ENCODE measurements at regions not wholly inside any gene's neighbourhood (a gene's known extent, or its start where the extent isn't known, plus 50 kb on each side); places are given as distances from the start of the nearest gene placed in this dataset.

DNA sequence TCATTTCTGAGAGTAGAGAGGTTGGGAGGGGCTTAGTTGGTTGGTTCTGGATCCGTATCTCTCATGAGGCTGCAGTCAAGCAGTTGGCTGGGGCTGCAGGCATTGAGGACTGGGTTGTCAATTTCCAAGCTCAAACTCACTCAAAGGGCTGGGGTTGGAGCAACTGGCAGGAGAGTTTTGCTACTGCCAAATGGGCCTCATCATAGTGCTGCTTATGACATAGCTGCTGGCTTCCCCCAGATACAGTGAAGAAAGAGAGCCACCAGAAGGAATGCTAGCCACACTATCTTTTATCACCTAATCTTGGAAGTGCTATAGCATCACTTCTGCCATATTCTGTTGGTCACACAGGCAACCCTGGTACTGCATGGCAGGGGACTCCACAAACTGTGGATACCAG, 363.5 kb upstream of the USP24 start:
- DNase-seq (ENCODE audit: low read depth): no peak

GRCh38 chr1:55575571-55576279, 360.6 kb upstream of the USP24 start:
- no peak for DNase-seq (ENCODE audit: low read depth)

DNA sequence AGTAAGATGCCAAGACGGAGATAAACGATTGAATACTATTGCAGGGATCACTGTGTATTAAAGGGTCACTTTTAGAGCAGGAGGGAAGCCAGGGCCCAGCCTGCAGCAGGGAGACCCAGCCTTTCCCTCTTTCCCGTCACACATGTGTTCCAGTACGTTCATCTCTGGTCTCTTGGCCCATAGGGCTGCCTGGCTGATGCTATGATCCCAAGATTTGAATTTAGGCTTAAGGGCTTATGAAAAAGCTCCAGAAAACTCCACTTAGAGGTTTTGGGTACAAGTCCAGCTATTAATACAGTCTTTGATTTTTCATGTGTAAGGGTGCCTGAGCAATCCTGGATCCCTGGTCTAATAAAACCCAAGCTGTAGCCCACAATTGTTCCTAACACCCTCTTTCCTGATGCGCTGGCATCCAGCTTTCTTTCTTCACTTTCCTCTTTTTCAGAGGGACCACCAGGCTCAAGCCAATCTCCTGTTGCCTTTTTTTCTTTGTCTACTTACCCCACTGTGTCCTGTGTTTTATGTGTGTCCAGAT, 359.6 kb upstream of the USP24 start:
- no peak for DNase-seq (ENCODE audit: low read depth)

GRCh38 chr1:55572878-55573734, 357.9 kb upstream of the USP24 start:
- DNase-seq (ENCODE audit: low read depth): no peak

DNA sequence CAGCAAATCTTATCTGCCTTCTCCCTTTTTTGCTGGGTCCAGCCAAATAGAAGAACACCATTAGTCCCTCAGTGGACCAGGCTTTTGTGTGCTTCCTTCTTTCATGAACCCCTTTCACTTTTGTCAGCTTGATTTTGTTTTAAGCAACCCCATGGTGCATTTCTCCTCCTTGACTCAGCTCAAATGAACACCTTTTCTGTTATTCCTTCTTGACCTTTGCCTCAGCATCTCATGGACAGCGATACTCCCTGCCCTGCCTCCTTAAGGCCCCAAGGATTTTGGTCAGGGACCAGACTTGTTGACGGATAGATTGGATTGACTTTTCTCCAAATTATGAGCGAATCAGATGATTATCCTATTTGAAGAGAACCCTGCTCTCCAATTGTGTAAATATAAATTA, 356.6 kb upstream of the USP24 start:
- DNase-seq (ENCODE audit: low read depth): no peak

GRCh38 chr1:55569417-55569816, 354.3 kb upstream of the USP24 start:
- DNase-seq (ENCODE audit: low read depth): no peak

DNA sequence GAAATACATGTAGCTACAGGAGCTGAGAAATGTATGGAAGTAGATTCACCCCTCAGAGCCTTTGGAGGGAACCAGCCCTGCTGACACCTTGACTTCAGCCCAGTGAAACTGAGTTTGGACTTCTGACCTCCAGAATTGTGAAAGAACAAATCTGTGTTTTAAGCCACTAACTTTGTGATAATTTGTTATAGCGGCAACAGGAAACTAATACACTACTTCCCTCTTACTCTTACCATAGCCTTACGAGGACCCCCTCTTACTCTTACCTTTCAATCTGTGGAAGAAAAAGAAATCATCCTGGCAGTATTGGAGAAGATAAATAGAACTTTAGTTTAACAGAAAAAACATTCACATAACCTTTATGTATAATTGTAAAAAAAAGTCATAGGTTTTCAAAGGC, 353.6 kb upstream of the USP24 start:
- no peak for DNase-seq (ENCODE audit: low read depth)

GRCh38 chr1:55560266-55560665, 345.1 kb upstream of the USP24 start:
- DNase-seq (ENCODE audit: low read depth): no peak

DNA sequence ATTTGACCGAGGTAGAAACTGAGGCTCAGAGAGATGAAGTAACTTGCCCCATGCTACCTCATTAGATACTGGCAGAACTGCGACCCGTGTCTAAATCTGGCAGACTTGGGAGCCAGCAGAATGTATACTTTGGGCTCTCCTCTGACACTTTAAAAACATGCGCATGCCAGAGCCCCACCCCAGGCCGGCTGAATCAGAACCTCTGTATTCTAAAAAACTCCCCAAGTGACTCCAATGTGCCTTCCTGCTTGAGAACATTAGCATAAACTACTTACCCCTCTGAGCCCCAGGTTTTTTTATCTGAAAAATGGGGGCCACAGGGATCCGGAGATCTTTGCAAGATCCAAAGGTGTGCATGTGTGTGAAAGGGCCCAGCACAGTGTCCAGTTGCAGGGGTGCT, 344.7 kb upstream of the USP24 start:
- no peak for DNase-seq (ENCODE audit: low read depth)

DNA sequence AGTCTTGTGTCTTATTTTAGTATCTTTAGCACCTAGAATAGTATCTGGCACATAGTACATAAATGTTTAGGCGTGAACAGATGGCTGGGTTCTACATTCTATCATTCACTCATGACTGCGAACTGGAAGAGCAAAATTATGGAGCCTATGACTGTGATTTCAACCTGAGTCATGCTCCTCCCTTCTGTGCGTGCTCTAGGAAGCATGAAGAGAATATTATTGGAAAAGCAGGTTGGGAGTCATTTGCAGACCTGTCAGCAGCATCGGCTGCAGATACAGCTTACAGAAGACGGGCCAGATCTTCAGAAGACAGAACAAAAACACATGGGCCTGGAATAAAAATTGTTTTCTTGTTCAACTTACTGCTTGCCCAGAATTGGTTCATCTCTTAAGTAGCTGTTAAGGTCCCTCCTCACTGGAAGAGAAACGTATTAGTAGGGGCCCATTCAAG, 344.0 kb upstream of the USP24 start:
- no peak for DNase-seq (ENCODE audit: low read depth)

DNA sequence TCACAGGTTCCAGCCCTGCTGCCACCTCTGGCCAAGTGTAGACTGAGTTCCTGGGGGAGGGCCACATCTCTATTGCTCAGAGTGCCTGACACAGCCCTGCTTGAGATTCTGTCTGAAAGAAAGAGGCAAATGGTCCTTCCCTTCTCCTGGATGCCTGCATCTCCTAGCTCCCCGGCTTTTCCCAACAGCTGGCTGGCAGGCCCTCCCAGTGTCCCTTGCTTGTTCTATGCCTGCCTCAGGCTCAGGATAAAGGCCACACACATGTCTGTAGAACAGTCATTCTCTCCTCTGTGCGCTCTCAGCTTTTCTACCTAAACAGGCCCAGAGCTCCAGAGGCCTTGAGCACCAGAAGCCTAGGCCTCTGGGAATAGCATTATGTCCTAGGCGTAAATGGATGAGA, 343.4 kb upstream of the USP24 start:
- no peak for DNase-seq (ENCODE audit: low read depth)

- DNase-seq (ENCODE audit: low read depth): no peak
Observed at GRCh38 chr1:55555956-55556725, 341.0 kb upstream of the USP24 start.

- DNase-seq (ENCODE audit: low read depth): no peak
Observed at GRCh38 chr1:55554611-55555010, 339.4 kb upstream of the USP24 start.

GRCh38 chr1:55552636-55553035, 337.5 kb upstream of the USP24 start:
- DNase-seq (ENCODE audit: low read depth): no peak

GRCh38 chr1:55547405-55547804, 332.2 kb upstream of the USP24 start:
- peak; percentile 48 for DNase-seq (ENCODE audit: low read depth)

DNA sequence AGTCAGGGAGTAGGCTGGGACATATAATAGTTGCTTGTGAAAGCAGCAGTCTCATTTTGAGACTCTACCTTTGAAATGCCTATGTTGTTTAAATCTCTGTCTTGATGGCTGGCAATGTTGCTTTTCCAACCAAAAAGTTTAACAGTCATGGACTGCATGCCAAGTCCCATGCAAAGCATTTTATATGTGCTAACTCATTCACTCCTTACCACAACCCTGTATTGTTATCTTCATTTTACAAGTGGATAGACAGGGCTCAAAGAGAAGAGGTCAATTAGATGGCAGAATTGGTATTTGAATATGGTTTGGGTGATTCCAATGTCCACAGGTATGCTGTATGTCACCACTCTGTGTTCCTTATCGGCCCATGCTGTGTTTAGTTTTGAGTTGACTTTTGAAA, 331.4 kb upstream of the USP24 start:
- DNase-seq (ENCODE audit: low read depth): no peak

DNA sequence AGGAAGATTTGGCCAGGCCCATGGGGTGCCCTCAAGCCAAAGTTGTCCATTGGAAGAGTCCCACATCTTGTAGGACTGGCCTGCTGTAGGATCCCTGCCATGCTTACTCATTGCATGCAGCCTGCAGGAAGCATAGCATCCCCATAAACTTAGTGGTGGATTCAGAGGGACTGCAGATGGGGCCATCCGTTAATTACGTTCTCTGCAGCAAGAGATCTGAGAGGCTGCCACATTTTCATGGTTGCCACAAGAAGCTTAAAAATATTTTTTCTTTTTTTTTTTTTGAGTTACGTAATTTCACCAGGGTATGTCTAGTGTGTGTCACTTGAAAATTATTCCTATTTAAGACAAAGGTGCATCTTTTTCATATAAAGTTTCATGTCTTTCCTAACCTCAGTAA, 329.7 kb upstream of the USP24 start:
- peak; percentile 63 for DNase-seq (ENCODE audit: low read depth)

DNA sequence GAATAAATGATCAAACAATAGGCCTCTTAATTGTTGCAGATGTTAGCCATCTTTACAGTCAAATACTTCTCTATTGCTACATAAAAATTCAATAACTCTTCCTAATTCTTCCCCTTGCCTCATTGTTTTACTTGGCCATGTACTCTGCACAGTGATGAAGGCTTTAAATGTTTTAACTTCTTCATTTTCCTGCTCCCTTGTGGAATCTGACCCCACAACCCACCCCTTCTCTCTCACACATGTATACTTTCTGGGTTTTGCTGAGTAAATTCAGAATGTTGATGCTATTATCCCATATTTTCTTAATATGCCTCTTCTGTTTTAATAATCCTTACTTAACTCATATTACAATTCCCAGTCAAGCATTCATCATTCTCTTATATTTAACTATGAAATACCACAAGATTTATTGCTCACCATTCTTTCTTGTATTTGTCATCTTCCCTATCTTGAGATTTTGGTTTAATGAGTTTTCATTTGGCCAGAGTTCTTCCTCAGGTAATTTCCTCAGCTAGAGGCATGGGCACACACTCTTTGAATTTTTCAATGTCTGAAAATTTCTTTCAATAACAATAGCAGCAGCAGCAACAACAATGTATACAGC, 327.8 kb upstream of the USP24 start:
- DNase-seq (ENCODE audit: low read depth): peak; percentile 55

- no peak for DNase-seq (ENCODE audit: low read depth)
Observed at GRCh38 chr1:55541296-55541695, 326.1 kb upstream of the USP24 start.

DNA sequence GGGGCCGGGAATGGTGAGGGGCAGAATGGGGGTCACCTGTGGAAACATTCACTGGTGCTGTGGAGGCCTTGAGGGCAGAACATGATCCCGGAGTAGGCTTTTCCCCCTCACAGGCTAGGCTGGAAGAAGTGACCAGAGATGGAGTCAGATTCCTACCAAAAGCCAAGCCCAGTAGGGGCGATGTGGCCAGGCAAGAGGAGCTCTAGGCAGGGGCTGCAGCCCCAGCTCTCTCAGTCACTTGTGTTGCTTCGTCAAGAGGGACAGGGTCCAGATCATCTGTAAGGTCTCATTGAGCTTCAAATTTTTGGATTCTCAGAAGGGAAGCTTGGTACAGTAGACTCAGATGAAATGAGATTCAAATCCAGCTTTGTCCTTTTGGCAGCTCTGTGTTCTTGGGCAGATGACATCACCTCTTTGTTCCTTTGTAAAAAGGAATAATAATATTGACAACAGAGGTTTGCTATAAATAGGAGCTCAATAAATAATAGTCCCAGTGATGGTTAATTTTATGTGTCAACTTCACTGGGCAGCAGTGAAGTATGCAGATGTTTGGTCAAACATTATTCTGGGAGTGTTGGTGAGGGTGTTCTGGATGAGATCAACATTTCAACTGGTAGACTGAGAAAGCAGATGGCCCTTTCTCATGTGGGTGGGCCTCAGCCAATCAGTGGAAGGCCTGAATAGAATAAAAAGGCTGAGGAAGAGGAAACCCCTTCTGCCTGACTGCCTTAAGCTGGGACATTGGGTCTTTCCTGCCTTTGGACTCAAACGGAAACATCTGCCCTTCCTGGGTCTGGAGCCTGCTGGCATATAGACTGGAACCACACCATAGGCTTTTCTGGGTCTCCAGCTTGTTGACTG, 324.7 kb upstream of the USP24 start:
- DNase-seq (ENCODE audit: low read depth): no peak

- no peak for DNase-seq (ENCODE audit: low read depth)
Observed at GRCh38 chr1:55538428-55538827, 323.3 kb upstream of the USP24 start.
